PC-9 (cell line): ENCODE measurements at regions not wholly inside any gene's neighbourhood (a gene's known extent, or its start where the extent isn't known, plus 50 kb on each side); places are given as distances from the start of the nearest gene placed in this dataset.

ENCODE experiments used
- EZH2 ChIP-seq: fragments of 200-600 bp; sonication (generic); IDR thresholded peaks from 2 replicates; pipeline ENCODE4 v1.8.0; 2017; ENCODE audit warnings: antibody characterized with exemption, low read depth
- TF ChIP-seq, protein P1 (sequence below): fragments of 200-600 bp; sonication (generic); conservative IDR thresholded peaks from 2 replicates; pipeline ENCODE4 v1.6.1; 2017; ENCODE audit warnings: mixed run types, antibody characterized with exemption, mild to moderate bottlenecking, moderate library complexity

DNA sequence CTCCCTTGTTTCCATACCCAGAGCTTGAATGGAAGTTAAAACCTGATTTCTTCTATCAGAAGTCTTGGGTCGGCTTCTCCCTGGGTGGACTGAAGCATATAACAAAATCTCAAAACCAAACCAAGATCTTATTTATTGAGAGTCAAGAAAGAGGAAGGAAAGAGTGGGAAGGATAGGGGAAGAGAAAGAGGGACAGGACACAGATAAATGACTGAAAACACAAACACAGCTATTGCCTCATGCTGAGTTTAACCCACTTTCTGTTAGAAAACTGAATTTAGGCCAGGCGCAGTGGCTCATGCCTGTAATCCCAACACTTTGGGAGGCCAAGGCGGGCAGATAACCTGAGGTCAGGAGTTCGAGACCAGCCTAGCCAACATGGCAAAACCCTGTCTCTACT is 92.9 kb downstream of the PALM2AKAP2 start:
- TF ChIP-seq, protein P1, sequence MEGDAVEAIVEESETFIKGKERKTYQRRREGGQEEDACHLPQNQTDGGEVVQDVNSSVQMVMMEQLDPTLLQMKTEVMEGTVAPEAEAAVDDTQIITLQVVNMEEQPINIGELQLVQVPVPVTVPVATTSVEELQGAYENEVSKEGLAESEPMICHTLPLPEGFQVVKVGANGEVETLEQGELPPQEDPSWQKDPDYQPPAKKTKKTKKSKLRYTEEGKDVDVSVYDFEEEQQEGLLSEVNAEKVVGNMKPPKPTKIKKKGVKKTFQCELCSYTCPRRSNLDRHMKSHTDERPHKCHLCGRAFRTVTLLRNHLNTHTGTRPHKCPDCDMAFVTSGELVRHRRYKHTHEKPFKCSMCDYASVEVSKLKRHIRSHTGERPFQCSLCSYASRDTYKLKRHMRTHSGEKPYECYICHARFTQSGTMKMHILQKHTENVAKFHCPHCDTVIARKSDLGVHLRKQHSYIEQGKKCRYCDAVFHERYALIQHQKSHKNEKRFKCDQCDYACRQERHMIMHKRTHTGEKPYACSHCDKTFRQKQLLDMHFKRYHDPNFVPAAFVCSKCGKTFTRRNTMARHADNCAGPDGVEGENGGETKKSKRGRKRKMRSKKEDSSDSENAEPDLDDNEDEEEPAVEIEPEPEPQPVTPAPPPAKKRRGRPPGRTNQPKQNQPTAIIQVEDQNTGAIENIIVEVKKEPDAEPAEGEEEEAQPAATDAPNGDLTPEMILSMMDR, result no peak
- no peak for TF ChIP-seq EZH2
